K562 (cell line): ENCODE measurements at regions not wholly inside any gene's neighbourhood (a gene's known extent, or its start where the extent isn't known, plus 50 kb on each side); places are given as distances from the start of the nearest gene placed in this dataset.

Experiments
- ATAC-seq: fragments of 200-7000 bp; cut with Tn5 transposase; 3 replicates; pipeline ENCODE4 v1.9.1; 2020; ENCODE audit warnings: moderate library complexity
- BruUV-seq: library from RNA; stranded (reverse); fragments of 400-500 nt; replicated peaks from 2 replicates; lab custom pipeline; 2021; lab: Mats Ljungman, UMichigan
- CTCF ChIA-PET: fragments of 300-600 bp; formaldehyde crosslinking; extraction: SDS; loops from one replicate; lab custom pipeline; 2021; ENCODE audit warnings: low intra/inter-chr PET ratio; lab: Yijun Ruan, JAX
- POLR2A ChIA-PET: fragments of 300-600, 350-650 bp; sonication (Branson Sonifier 250); formaldehyde crosslinking; extraction: SDS; loops from one replicate; lab custom pipeline; 2021; ENCODE audit warnings: antibody characterized with exemption, inconsistent platforms; lab: Yijun Ruan, JAX
- DNase-seq, 4 experiments: peaks; one replicate each; pipeline versions ENCODE4 v3.0.0 to v3.0.0-alpha.2; 2011 to 2018; ENCODE audit warnings: low spot score in 3 of 4, mixed read lengths in 3 of 4; ENCODE audit errors: extremely low read depth in 1 of 4
- FAIRE-seq: peaks from 2 replicates; lab custom pipeline; 2011; peaks lifted over from hg19 to GRCh38; lab: Jason Lieb, UNC
- H2AFZ ChIP-seq: 2 replicates; pipeline ENCODE4 v1.6.0; 2011; ENCODE audit warnings: low read depth, low read length, control low read depth, inconsistent platforms
- H3K27ac ChIP-seq: fragments of 200-600 bp; 3 replicates; pipeline ENCODE4 v1.8.0; 2011; ENCODE audit warnings: low read depth, mild to moderate bottlenecking, control low read depth, inconsistent platforms, low read length, moderate library complexity, mixed read lengths; ENCODE audit errors: extremely low read depth
- H3K27me3 ChIP-seq, 2 experiments: fragments of 300-600 bp in 1 of 2; 2 replicates in 1 of 2; 3 replicates in 1 of 2; pipeline versions ENCODE4 v1.6.0 to v1.8.0; 2011; ENCODE audit warnings: inconsistent platforms in 2 of 2, low read length in 2 of 2, mild to moderate bottlenecking in 1 of 2, mixed read lengths in 1 of 2, moderate library complexity in 1 of 2; ENCODE audit not compliant: control insufficient read depth in 2 of 2, insufficient read depth in 2 of 2
- H3K36me3 ChIP-seq: fragments of 300-600 bp; 3 replicates; pipeline ENCODE4 v1.8.0; 2011; ENCODE audit warnings: mild to moderate bottlenecking, low read length, inconsistent platforms; ENCODE audit not compliant: control insufficient read depth, insufficient read depth
- H3K4me1 ChIP-seq, 2 experiments: fragments of 200-600 bp in 1 of 2; replicated peaks in 1 of 2; 2 replicates in 1 of 2; 3 replicates in 1 of 2; pipeline versions ENCODE4 v1.5.1 to v1.8.0; 2011; ENCODE audit warnings: inconsistent platforms in 2 of 2, low read length in 2 of 2, mild to moderate bottlenecking in 1 of 2, mixed read lengths in 1 of 2, moderate library complexity in 1 of 2; ENCODE audit not compliant: control insufficient read depth in 2 of 2, insufficient read depth in 2 of 2
- H3K4me2 ChIP-seq: 2 replicates; pipeline ENCODE4 v1.6.1; 2011; ENCODE audit warnings: low read length, control low read depth, inconsistent platforms, mixed read lengths; ENCODE audit not compliant: insufficient read depth
- H3K4me3 ChIP-seq: fragments of 200-600 bp; sonication (generic), shearing (Covaris generic); 2 replicates; pipeline ENCODE4 v1.5.1; 2016; ENCODE audit warnings: control low read depth, inconsistent platforms
- H3K79me2 ChIP-seq: fragments of 200-600 bp; 3 replicates; pipeline ENCODE4 v1.8.0; 2011; ENCODE audit warnings: low read length, inconsistent platforms; ENCODE audit not compliant: control insufficient read depth, insufficient read depth
- H3K9ac ChIP-seq, 2 experiments: 2 replicates each; pipeline versions ENCODE4 v1.6.0 to v1.6.1; 2011; ENCODE audit warnings: low read depth in 2 of 2, low read length in 2 of 2, control low read depth in 1 of 2, inconsistent platforms in 1 of 2, mild to moderate bottlenecking in 1 of 2, mixed read lengths in 1 of 2; ENCODE audit not compliant: insufficient read depth in 1 of 2
- H3K9me1 ChIP-seq: one replicate; pipeline ENCODE4 v1.6.0; 2011; ENCODE audit warnings: inconsistent platforms, mild to moderate bottlenecking, low read length, moderate library complexity; ENCODE audit not compliant: control insufficient read depth, insufficient read depth
- H3K9me3 ChIP-seq: replicated peaks from 2 replicates; pipeline ENCODE4 v1.5.1; 2011; ENCODE audit warnings: low read depth, low read length, inconsistent platforms; ENCODE audit not compliant: control insufficient read depth, insufficient read depth
- H4K20me1 ChIP-seq: replicated peaks from 2 replicates; pipeline ENCODE4 v1.6.1; 2011; ENCODE audit warnings: low read length, inconsistent platforms, mixed read lengths; ENCODE audit not compliant: control insufficient read depth, insufficient read depth
- CBFA2T3 ChIP-seq: fragments of 450-650 bp; IDR thresholded peaks from 2 replicates; pipeline ENCODE4 v1.6.1; 2017
- CEBPB ChIP-seq: fragments of 450-650 bp; IDR thresholded peaks from 2 replicates; pipeline ENCODE4 v1.6.1; 2016; ENCODE audit warnings: missing genetic modification characterization, missing compliant biosample characterization
- FOXJ2 ChIP-seq: fragments of 200-800 bp; sonication (Bioruptor generic); IDR thresholded peaks from 2 replicates; pipeline ENCODE4 v1.6.1; 2016; ENCODE audit warnings: missing genetic modification characterization, missing compliant biosample characterization
- MAZ ChIP-seq, 2 experiments: fragments of 450-650 bp in 1 of 2; sonication (generic) in 1 of 2; formaldehyde crosslinking; IDR thresholded peaks in 1 of 2; conservative IDR thresholded peaks in 1 of 2; 2 replicates each; pipeline versions ENCODE4 v1.4.0 to v1.5.0; 2020; ENCODE audit warnings: mild to moderate bottlenecking in 1 of 2, missing genetic modification reagents in 1 of 2
- SMAD4 ChIP-seq: fragments of 250-450 bp; sonication (Bioruptor Pico); conservative IDR thresholded peaks from 2 replicates; pipeline ENCODE4 v1.8.0; 2021; ENCODE audit warnings: inconsistent platforms, mild to moderate bottlenecking, moderate library complexity
- SMARCB1 ChIP-seq: IDR thresholded peaks from 2 replicates; pipeline ENCODE4 v1.6.1; 2011; ENCODE audit warnings: improper control_type of control experiment, low read depth; ENCODE audit not compliant: insufficient read length
- SP1 ChIP-seq: sonication (generic); formaldehyde crosslinking; IDR thresholded peaks from 2 replicates; pipeline ENCODE4 v1.8.1; 2022; ENCODE audit warnings: mild to moderate bottlenecking, missing genetic modification reagents
- SUPT5H ChIP-seq: fragments of 450-650 bp; IDR thresholded peaks from 2 replicates; pipeline ENCODE4 v1.6.1; 2016
- ZNF584 ChIP-seq: fragments of 200-800 bp; sonication (Bioruptor generic); IDR thresholded peaks from 2 replicates; pipeline ENCODE4 v1.6.1; 2016; ENCODE audit warnings: low read depth, mild to moderate bottlenecking, missing genetic modification characterization, missing compliant biosample characterization
- ZNF589 ChIP-seq: fragments of 200-800 bp; sonication (Bioruptor generic); IDR thresholded peaks from 2 replicates; pipeline ENCODE4 v1.6.1; 2016; ENCODE audit warnings: low read depth, missing genetic modification characterization, missing compliant biosample characterization
- ZNF668 ChIP-seq: fragments of 250-450 bp; sonication (Bioruptor Pico); IDR thresholded peaks from 2 replicates; pipeline ENCODE4 v1.8.0; 2022; ENCODE audit warnings: mild to moderate bottlenecking, inconsistent platforms
- ZNF766 ChIP-seq: fragments of 200-800 bp; sonication (Bioruptor generic); conservative IDR thresholded peaks from 2 replicates; pipeline ENCODE4 v1.6.1; 2016; ENCODE audit warnings: missing genetic modification characterization, missing compliant biosample characterization
- WGBS: fragments of 100-300 bp; shearing (Covaris generic); methylation state at CpG from one replicate; pipeline ENCODE4 v1.1.6; 2016; ENCODE audit warnings: low coverage, mixed read lengths; ENCODE audit not compliant: insufficient coverage; ENCODE audit errors: missing lambda C conversion rate; 5-methylcytosine and 5-hydroxymethylcytosine counted together
- in situ Hi-C: fragments of 300-500 bp; cut with MboI; formaldehyde crosslinking; loops from 4 replicates; pipeline ENCODE4 v1.15.0; 2018; ENCODE audit warnings: inconsistent platforms, mixed read lengths
- intact Hi-C: fragments of 100-400 bp; cut with micrococcal nuclease; formaldehyde crosslinking; loops from 2 replicates; pipeline ENCODE4 v1.14.2; 2022
- TF ChIP-seq, protein P1 (sequence below): fragments of 250-450 bp; sonication (Bioruptor Pico); IDR thresholded peaks from 2 replicates; pipeline ENCODE4 v1.8.0; 2021; ENCODE audit warnings: moderate library complexity, mild to moderate bottlenecking, inconsistent platforms

DNA sequence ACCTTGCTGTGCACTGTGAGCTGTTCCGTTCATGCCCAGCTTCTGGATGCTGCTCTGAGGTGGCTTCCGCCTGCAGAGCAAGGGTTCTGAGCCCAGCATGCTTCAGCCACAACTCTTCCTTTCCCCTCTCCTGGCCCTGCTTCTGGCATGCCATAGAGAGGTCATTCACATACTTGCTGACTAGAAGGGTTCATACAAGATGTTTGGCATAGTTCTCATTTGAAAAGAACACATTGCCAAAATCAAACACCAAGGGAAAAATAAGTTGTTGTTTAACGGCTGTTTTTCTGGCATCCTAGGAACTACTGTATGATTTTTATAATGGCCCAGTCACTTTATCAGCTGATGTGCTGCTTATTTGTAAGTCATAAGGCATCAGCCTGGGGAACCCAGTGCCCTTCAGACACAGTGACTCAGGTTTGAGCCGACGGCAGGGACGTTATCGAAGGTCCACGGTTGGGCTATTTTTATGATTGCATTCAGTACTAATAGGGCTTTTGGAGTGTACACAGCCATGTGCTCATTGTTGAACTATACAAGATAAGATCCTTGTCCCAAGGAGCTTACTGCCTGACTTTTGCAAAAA lies 53.9 kb upstream of the CTAGE1 start:
- Histone ChIP-seq H3K4me1 (peaks cover 4 to 40% of the 10 kb centered on the region in 2 experiments; a peak in 4 of 5 replicates), H3K9me1 (peaks cover 2% of the 10 kb centered on the region), H3K36me3 (no peaks in the 10 kb centered on the region), H3K9ac (no peak overlapping the region), H4K20me1 (no peaks in the 10 kb centered on the region), H3K27me3 (peaks cover 3 to 17% of the 10 kb centered on the region in 2 experiments; a peak in 2 of 5 replicates), H2AFZ (peak overlapping the region; percentile 40; the same call in 1 of the 2 replicates), H3K27ac (no peak overlapping the region), H3K4me3 (no peak overlapping the region), H3K4me2 (no peak overlapping the region), H3K9me3 (no peaks in the 10 kb centered on the region), H3K79me2 (no peaks in the 10 kb centered on the region)
- no peak for FAIRE-seq
- WGBS = 18% methylated on average over 8 of the region's 8 CpGs
- ChIA-PET POLR2A (interaction anchor here (0.7 to 1.6 kb wide), 5 partner anchors 9 to 74 kb away, joined by 3 to 4 read pairs (median 4); no protein-coding TSS in a partner anchor), CTCF (no interaction called here)
- peak; percentile 24; the same call in 1 of the 3 replicates for ATAC-seq
- no TSS peak for BruUV-seq
- peak in 1 of 4 experiments; percentile 43 for DNase-seq
- in situ Hi-C loops (no loop called here), intact Hi-C loops (no loop called here)
- TF ChIP-seq MAZ (CRISPR knock-in tag; conservative IDR thresholded peaks at IDR 0.05 in 1 of 2, IDR thresholded peaks at IDR 0.05 in 1 of 2) = 0 out of 4 replicates have a peak, but pooled peaks of 1 of the 2 experiments have one; percentile 18
- TF ChIP-seq ZNF668 = no peak
- TF ChIP-seq FOXJ2 (tag) = no peak
- TF ChIP-seq, protein P1, sequence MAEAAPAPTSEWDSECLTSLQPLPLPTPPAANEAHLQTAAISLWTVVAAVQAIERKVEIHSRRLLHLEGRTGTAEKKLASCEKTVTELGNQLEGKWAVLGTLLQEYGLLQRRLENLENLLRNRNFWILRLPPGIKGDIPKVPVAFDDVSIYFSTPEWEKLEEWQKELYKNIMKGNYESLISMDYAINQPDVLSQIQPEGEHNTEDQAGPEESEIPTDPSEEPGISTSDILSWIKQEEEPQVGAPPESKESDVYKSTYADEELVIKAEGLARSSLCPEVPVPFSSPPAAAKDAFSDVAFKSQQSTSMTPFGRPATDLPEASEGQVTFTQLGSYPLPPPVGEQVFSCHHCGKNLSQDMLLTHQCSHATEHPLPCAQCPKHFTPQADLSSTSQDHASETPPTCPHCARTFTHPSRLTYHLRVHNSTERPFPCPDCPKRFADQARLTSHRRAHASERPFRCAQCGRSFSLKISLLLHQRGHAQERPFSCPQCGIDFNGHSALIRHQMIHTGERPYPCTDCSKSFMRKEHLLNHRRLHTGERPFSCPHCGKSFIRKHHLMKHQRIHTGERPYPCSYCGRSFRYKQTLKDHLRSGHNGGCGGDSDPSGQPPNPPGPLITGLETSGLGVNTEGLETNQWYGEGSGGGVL = no peak
- TF ChIP-seq CBFA2T3 = peak; percentile 41
- no peak for TF ChIP-seq SP1 (CRISPR knock-in tag)
- no peak for TF ChIP-seq SMARCB1
- TF ChIP-seq ZNF584 (CRISPR knock-in tag) = no peak
- peak; percentile 68; the same call in 1 of the 2 replicates for TF ChIP-seq ZNF766 (CRISPR knock-in tag)
- TF ChIP-seq CEBPB = no peak
- no peak for TF ChIP-seq SUPT5H
- TF ChIP-seq ZNF589 (CRISPR knock-in tag) = 0 out of 2 replicates have a peak, but pooled peaks have one; percentile 55
- TF ChIP-seq SMAD4 (CRISPR knock-in tag) = peak; percentile 35; the same call in 1 of the 2 replicates
